Stomach (tissue), 8 donors: ENCODE measurements at regions not wholly inside any gene's neighbourhood (a gene's known extent, or its start where the extent isn't known, plus 50 kb on each side); places are given as distances from the start of the nearest gene placed in this dataset.

Experiments used
- DNase-seq, 2 donors: peaks; one replicate each; pipeline versions ENCODE4 v3.0.0 to v3.0.0-alpha.2; 2013 to 2019
- H3K27ac ChIP-seq, 5 donors: fragments of 200-600 bp in 4 of 5; sonication (generic) in 4 of 5; one replicate each; pipeline ENCODE4 v1.5.1; 2013 to 2019; ENCODE audit warnings: mild to moderate bottlenecking in 1 of 5, moderate library complexity in 1 of 5
- H3K27me3 ChIP-seq, 3 donors: fragments of 200-600 bp; sonication (generic); one replicate each; pipeline ENCODE4 v1.5.1; 2017 to 2019; ENCODE audit warnings: mixed run types in 1 of 3
- H3K36me3 ChIP-seq, 4 donors: fragments of 200-600 bp; sonication (generic); 1 replicate in 3 of 4; 2 replicates in 1 of 4; pipeline ENCODE4 v1.5.1; 2016 to 2019
- H3K4me1 ChIP-seq, 4 donors: fragments of 200-600 bp; sonication (generic); one replicate each; pipeline ENCODE4 v1.5.1; 2016 to 2019
- H3K4me3 ChIP-seq, 4 donors: fragments of 200-600 bp; sonication (generic) in 3 of 4; one replicate each; pipeline ENCODE4 v1.5.1; 2016 to 2019; ENCODE audit warnings: mild to moderate bottlenecking in 1 of 4
- H3K9me3 ChIP-seq, 4 donors: fragments of 200-600 bp; sonication (generic); one replicate each; pipeline ENCODE4 v1.5.1; 2016 to 2019
- CTCF ChIP-seq, 7 experiments: fragments of 450-650 bp in 4 of 7; fragments of 200-600 bp in 3 of 7; sonication (generic) in 3 of 7; IDR thresholded peaks; one replicate each; pipeline ENCODE4 v1.5.1; 2016 to 2019; ENCODE audit warnings: antibody characterized with exemption in 7 of 7, control low read depth in 2 of 7, mild to moderate bottlenecking in 1 of 7
- EP300 ChIP-seq: sonication (generic); formaldehyde crosslinking; IDR thresholded peaks from one replicate; pipeline ENCODE4 v1.6.1; 2017; ENCODE audit warnings: antibody characterized with exemption
- POLR2A ChIP-seq, 4 donors: fragments of 450-650 bp; IDR thresholded peaks; one replicate each; pipeline ENCODE4 v1.6.1; 2016; ENCODE audit warnings: antibody characterized with exemption in 4 of 4, control low read depth in 2 of 4, mild to moderate bottlenecking in 1 of 4, moderate library complexity in 1 of 4
- POLR2AphosphoS5 ChIP-seq, 3 donors: sonication (generic); formaldehyde crosslinking; IDR thresholded peaks; one replicate each; pipeline ENCODE4 v1.6.1; 2016; ENCODE audit warnings: antibody characterized with exemption in 3 of 3
- WGBS, 5 donors: extraction: QIAGEN DNeasy Blood & Tissue Kit in 3 of 5; methylation state at CpG; one replicate each; pipeline versions ENCODE4 v1.1.5 to v1.1.7; 2013 to 2018; 5-methylcytosine and 5-hydroxymethylcytosine counted together
- intact Hi-C: fragments of 100-400 bp; cut with DNase I; formaldehyde crosslinking; loops from one replicate; pipeline ENCODE4 v1.15.1; 2023; ENCODE audit warnings: low total_unique reads
- donor health status: healthy with polysubstance abuse.
- donor health status: Bipolar disorder and iron deficiency.
- donor health status: healthy.

DNA sequence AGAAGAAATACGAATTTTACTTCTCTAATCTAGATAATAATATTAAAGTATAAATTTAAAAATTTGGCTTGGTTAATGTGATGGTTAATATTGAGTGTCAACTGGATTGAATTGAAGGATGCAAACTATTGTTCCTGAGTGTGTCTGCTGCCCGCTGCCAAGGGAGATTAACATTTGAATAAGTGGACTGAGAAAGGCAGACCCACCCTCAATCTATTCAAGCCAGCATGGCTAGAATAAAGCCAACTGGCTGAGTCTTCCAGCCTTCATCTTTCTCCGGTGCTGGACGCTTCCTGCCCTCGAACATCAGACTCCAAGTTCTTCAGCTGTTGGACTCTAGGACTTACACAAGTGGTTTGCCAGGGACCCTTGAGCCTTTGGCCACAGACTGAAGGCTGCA is 152.7 kb downstream of the TBXT start:
- Histone ChIP-seq H3K27me3 (peaks cover 0 to 27% (median 8%) of the 10 kb centered on the region in 3 donors), H3K9me3 (peaks cover 0 to 32% (median 14%) of the 10 kb centered on the region in 4 donors), H3K4me1 (peaks cover 0 to 1% (median under 1%) of the 10 kb centered on the region in 4 donors), H3K27ac (no peak overlapping the region), H3K4me3 (no peak overlapping the region), H3K36me3 (no peaks in the 10 kb centered on the region)
- TF ChIP-seq EP300 = no peak
- TF ChIP-seq POLR2A (IDR thresholded peaks at IDR 0.05) = no peak
- TF ChIP-seq POLR2AphosphoS5 (IDR thresholded peaks at IDR 0.05) = no peak
- TF ChIP-seq CTCF (IDR thresholded peaks at IDR 0.05) = no peak
- DNase-seq = no peak
- intact Hi-C loops = no loop called here
- WGBS, 5 donors = 40 to 58% (median 49%) methylated on average over 5 of the region's 5 CpGs

DNA sequence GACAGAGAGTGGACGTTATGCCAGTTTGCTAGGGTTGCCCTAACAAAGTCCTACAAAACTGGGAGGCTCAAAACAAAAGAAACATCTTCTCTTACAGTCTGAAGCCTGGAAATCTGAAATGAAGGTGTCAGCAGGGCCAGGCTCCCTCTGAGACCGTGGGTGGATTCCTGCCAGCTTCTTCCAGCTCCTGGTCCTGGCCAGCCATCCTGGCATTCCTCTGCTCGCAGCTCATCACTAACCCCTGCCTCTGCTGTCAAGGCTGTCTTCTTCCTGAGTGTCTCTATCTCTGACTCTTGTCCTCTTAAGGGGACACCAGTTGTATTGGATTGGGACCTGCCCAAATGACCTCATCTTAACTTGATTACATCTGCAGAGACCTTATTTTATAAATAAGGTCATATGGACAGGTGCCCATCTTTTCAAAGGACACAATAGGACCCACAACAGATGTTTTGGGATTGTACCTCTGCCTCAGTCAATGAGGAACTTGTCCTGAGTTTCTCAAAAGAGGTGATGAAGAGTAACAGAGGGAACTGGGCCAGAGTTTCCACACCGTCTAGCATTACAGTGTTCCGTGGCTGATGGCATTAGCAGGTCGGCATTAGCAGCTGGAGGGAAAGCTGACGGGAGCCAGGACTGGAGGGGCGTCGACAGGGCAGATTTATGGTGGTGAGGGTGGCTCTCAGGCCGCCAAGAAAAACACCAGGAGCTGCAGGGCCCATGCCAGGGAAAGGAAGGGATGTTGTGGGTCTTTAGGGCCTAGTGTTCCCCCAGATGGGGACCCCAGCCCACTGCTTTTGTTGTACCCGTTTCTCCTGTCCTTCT is 157.3 kb downstream of the TBXT start:
- 59 to 72% (median 65%) methylated on average over 11 of the region's 11 CpGs for WGBS, 5 donors
- no peak overlapping the region for H3K4me3 ChIP-seq
- peaks cover 32 to 47% (median 43%) of the 10 kb centered on the region in 4 donors for H3K4me1 ChIP-seq
- TF ChIP-seq EP300 = no peak
- no peak for TF ChIP-seq POLR2AphosphoS5 (IDR thresholded peaks at IDR 0.05)
- TF ChIP-seq CTCF (IDR thresholded peaks at IDR 0.05) = no peak
- no peaks in the 10 kb centered on the region for H3K36me3 ChIP-seq
- H3K27ac ChIP-seq = no peak overlapping the region
- no peaks in the 10 kb centered on the region for H3K9me3 ChIP-seq
- peaks cover 6 to 68% (median 48%) of the 10 kb centered on the region in 3 donors for H3K27me3 ChIP-seq
- DNase-seq = no peak
- intact Hi-C loops = no loop called here

DNA sequence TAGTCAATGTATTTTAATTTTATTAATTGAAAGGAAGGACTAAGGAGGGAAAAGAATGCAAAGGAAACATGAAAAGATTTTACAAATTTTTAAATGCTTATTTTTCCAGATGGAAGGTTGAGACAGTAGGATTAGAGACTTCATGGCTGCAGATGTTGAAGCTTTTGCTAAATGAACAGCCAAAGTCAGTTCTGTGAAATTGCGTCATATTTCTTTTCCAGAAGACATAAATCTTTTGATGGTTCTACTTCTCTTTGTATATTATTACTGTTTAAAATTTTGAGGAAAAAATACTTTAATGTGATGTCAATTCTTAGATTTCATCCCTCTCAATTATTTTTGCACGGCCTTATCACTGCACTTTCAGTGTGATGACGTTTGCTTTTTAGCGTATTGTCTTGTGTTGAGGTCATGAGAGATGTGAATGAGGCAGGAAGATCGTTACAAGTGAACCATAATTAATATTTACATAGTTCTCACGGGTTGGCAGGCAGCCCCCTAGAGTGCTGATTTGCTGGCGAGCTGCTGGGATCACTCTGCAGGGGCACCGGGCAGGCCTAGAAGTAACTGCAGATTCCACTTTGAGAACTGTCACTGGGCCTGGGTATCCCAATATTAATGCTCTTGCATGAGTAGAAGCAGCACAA is 158.1 kb downstream of the TBXT start:
- TF ChIP-seq POLR2AphosphoS5 (IDR thresholded peaks at IDR 0.05) (no peak), CTCF (IDR thresholded peaks at IDR 0.05) (no peak)
- Histone ChIP-seq H3K27ac (no peak overlapping the region), H3K36me3 (no peaks in the 10 kb centered on the region), H3K9me3 (no peaks in the 10 kb centered on the region), H3K4me1 (peaks cover 32 to 51% (median 45%) of the 10 kb centered on the region in 4 donors), H3K27me3 (peaks cover 6 to 75% (median 48%) of the 10 kb centered on the region in 3 donors), H3K4me3 (peak overlapping the region in 2 of 4 donors; percentile 31 to 37)
- intact Hi-C loops = no loop called here
- WGBS, 5 donors = 27 to 43% (median 38%) methylated on average over 8 of the region's 8 CpGs
- no peak for DNase-seq

DNA sequence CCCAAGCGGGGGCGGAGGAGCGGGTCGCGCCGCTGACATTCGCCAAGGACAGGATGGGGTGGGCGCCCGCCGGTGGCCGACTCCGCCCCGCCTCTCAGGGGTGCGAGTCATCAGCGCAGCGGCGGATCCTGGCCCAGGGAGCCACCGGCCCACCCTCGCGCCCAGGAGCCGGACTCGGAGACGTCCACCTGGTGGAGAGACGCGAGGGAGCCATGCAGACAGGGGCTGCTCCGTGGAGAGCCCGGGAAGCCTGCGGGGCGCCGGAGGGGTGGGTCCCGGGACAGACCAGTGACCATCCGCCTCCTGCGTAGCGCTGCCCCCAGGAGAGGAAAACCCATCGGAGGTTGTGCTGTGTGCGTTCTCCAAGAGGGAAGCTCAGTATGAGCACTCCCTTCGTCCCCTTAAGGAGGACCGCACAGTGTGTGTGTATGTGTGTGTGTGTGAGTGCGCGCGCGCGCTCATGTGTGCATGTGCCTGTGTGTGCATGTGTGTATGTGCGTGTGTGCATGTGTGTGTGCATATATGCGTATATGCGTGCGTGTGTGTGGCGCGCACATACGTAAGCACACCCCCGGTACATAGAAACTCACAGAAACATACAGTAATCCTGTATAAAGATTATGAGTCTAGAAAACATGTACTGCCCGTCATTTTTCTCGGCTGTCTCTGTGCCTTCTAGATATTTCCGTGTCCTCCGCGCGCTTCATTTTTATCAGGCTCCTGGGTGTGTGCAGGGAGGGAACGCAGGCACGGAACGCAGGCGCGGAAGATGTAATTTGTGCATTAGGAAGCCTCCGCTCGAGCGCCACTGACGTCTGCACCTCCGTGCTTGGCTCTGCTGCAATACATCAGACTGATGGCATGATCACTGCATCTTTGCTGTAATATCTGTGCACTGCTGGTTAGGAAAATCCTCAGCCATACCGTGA is 158.9 kb downstream of the TBXT start:
- 4 to 7% (median 4%) methylated on average over 63 to 68 of the region's 68 CpGs for WGBS, 5 donors
- peak overlapping the region; percentile 31 to 39 (median 36) for H3K4me3 ChIP-seq

More for the DNA sequence above, 158.9 kb downstream of the TBXT start:
- H3K27ac ChIP-seq = peak overlapping the region in 1 of 5 donors; percentile 69
- peaks cover 32 to 51% (median 45%) of the 10 kb centered on the region in 4 donors for H3K4me1 ChIP-seq
- no peaks in the 10 kb centered on the region for H3K36me3 ChIP-seq
- DNase-seq = peak in 1 of 2 donors; percentile 77
- TF ChIP-seq POLR2AphosphoS5 (IDR thresholded peaks at IDR 0.05) = peak in 1 of 3 donors; percentile 23
- TF ChIP-seq CTCF (IDR thresholded peaks at IDR 0.05) = no peak
- H3K27me3 ChIP-seq = peaks cover 6 to 75% (median 48%) of the 10 kb centered on the region in 3 donors
- intact Hi-C loops = no loop called here
- no peaks in the 10 kb centered on the region for H3K9me3 ChIP-seq
